ENCODE measurements at regions not wholly inside any gene's neighbourhood (a gene's known extent, or its start where the extent isn't known, plus 50 kb on each side); places are given as distances from the start of the nearest gene placed in this dataset.
A peak's percentile ranks its signal among the peaks of the same experiment; 100 is the strongest.

DNA sequence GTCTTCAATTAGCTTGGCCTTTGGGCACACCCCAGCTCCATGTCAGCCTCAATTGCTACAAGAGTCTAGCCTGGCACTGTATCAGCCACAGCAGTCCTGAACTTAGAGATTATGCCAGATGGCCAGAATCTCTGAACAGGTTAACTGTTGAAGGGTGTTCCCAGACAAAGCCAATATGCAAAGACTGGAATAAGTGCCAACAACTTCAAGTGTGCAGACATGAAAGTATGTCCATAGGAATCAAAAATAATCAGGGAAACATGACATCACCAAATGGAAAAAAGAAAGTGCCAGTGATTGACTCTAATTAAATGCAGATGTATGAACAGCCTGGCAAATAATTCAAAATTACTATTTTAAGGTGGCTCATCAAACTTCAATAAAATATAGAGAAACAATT is 98.5 kb upstream of the DOCK10 start:
- no peak overlapping the region for H3K4me3 Mint-ChIP-seq
- peaks cover 7% of the 10 kb centered on the region for H3K27me3 Mint-ChIP-seq
- peaks cover 1% of the 10 kb centered on the region for H3K36me3 Mint-ChIP-seq
- H3K9me3 Mint-ChIP-seq: peaks cover 0 to 13% (median 11%) of the 10 kb centered on the region in 3 donors
- H3K27ac Mint-ChIP-seq: no peak overlapping the region
- H3K4me1 Mint-ChIP-seq: peaks cover 0 to 2% (median 0%) of the 10 kb centered on the region in 3 donors

DNA sequence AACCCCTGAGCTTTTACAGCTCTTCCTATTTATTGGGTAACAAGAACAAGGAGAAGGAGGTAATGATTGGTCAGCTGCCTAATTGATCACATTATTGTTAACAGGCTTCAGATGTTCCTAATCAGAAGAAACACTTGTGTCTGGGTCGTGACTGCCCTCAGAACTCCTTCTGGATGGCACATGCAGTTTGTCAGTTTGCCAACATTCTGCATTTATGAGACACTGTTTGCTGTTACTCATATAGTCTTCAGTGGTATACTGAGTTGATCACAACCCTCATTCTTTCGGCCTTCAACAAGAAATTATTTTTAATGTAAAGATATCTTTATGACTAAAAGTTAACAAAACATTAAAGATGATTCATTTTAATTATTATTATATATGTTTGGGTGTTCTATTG is 95.7 kb upstream of the DOCK10 start:
- Mint-ChIP-seq H3K9me3 (peaks cover 0 to 13% (median 6%) of the 10 kb centered on the region in 3 donors), H3K27ac (no peak overlapping the region), H3K4me1 (peaks cover 0 to 2% (median 0%) of the 10 kb centered on the region in 3 donors), H3K4me3 (no peak overlapping the region), H3K36me3 (peaks cover 1% of the 10 kb centered on the region), H3K27me3 (peaks cover 7% of the 10 kb centered on the region)

DNA sequence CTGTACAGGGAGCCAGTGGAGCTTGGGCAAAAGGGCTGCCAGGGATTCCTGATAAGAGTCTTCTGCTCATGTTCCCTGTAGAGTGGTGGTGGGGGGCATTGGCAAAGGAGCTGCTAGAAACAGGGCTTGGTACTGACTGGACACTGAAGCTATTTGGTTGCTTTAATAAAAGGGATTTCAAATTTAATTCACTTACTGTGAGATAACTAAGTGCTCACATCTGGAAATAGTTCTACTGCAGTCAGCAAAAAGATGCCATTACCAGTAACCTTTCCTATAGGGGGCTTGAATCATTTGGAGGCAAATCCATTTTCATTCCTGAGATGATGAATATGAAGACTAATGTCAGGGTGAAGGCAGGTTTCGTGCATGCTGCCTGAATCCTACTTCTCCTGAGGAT is 94.3 kb upstream of the DOCK10 start:
- Mint-ChIP-seq H3K27me3 (peaks cover 5% of the 10 kb centered on the region), H3K4me3 (no peak overlapping the region), H3K4me1 (peaks cover 0 to 2% (median 0%) of the 10 kb centered on the region in 3 donors), H3K9me3 (peaks cover 0 to 7% (median 6%) of the 10 kb centered on the region in 3 donors), H3K27ac (no peak overlapping the region), H3K36me3 (peaks cover 1% of the 10 kb centered on the region)

DNA sequence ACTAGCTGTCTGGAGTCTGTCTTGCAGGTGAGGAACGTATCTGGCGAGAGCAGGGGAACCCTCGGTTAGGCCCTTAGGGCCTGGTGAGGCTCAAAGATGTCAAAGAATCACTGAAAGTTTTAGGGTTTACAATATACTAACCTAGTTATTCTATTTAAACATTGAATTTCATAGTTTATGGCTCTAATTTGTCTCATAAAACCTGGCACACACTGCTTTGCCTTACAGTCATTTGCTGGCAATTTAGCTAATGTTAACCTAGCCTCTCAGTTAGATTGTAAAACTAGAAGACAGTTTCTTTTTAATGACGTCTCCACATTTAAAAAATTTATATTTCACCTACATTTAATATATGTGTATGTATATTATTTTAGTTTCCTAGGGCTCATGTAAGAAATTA is 89.6 kb upstream of the DOCK10 start:
- peaks cover 6% of the 10 kb centered on the region for H3K27me3 Mint-ChIP-seq
- H3K4me3 Mint-ChIP-seq: no peak overlapping the region
- H3K4me1 Mint-ChIP-seq: no peaks in the 10 kb centered on the region
- H3K9me3 Mint-ChIP-seq: no peaks in the 10 kb centered on the region
- peaks cover 2% of the 10 kb centered on the region for H3K36me3 Mint-ChIP-seq
- H3K27ac Mint-ChIP-seq: no peak overlapping the region

DNA sequence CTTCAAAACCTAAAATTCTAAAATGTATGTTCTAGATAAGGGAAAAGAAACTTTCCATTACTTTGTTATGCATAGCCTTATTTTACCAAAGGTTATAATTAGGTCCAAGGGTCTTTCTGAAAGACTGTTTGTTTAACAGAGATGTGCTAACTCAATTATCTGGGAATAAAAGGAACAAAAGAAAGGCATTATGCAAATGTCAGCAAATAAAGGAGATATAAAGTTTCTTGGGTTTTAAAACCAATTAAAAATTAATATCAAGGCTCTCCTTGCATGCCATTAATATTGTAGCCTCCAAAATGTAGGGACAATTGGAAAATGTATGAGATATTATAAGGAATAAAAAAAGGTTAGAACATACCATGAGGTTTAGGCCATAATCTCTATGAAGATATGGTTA is 87.8 kb upstream of the DOCK10 start:
- Mint-ChIP-seq H3K27me3 (peaks cover 6% of the 10 kb centered on the region), H3K36me3 (peaks cover 2% of the 10 kb centered on the region), H3K4me3 (no peak overlapping the region), H3K4me1 (no peaks in the 10 kb centered on the region), H3K27ac (no peak overlapping the region), H3K9me3 (peaks cover 0 to 4% (median 2%) of the 10 kb centered on the region in 3 donors)

DNA sequence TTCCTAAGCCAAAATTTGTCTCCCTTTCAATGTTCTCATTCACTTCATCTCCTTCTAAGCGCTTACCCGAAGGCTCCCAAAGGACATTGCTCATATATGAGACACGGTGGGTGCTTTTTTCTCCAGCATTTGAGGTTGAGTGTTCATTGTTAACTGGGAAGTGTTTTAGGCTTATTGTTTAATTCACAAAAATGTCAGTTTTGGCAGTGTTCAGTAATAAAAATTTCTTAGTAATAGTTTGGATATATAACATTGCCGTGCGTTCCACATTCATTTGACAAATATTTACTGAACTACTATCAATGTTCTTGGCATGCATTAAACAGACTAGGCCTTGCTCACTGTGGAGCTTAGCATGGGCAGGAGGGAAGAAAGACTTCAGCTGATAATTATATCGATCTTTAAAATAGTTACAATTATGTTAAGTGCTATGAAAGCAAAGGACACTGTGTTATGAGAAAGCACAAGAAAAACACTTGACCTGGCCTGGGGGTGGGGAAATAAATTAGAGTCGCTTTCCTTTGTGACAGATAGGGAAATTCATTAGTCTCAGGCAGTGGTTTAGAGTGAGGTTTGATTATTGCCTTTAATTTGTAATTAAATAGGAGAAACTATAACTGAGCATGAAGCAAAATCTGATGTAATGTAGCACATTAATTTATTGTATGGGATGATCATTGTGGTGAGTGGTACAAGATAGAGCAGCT is 82.2 kb upstream of the DOCK10 start:
- peaks cover 0 to 2% (median 0%) of the 10 kb centered on the region in 3 donors for H3K4me1 Mint-ChIP-seq
- peaks cover 6% of the 10 kb centered on the region for H3K27me3 Mint-ChIP-seq
- peaks cover 0 to 4% (median 2%) of the 10 kb centered on the region in 3 donors for H3K9me3 Mint-ChIP-seq
- H3K36me3 Mint-ChIP-seq: peaks cover 2% of the 10 kb centered on the region
- H3K4me3 Mint-ChIP-seq: no peak overlapping the region
- H3K27ac Mint-ChIP-seq: no peak overlapping the region

DNA sequence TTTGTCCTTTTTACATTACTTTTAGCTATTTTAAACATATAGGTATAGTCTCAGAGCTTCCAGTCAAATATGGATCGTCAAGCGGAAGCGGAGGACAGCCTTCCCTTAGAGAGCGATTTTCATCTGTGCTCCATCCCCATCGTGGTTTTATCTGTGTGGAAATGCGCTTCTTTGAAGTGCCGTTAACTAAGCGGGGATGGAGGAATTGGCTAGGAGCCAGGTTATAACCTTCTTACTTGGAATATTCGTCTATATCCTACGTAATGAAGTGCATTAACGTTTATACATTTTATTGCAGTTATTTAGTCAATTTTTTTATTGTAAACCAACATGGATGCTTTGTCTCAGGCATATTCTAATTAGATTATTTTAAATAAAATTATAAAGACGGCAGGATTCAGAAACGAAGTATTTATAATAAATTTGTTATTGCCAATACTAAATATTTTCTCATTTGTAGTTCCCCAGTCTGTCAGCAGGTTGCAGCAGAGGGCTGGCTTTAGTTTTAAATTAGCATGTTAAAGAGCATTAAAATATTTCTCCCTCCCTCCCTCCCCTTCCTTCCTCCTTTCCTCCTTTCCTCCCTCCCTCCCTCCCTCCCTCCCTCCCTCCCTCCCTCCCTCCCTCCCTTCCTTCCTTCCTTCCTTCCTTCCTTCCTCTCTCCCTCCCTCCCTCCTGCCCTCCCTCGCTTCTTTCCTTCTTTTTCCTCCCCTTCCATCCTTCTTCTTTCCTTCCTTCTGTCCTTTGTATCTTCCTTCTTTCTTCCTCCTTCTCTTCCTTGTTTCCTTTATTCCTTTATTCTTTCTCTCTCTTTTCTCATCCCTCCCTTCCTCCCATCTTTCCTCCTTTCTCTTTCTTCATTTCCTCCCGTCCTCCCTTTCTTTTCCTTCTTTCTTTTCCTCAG is 80.6 kb upstream of the DOCK10 start:
- no peaks in the 10 kb centered on the region for H3K27me3 Mint-ChIP-seq
- no peak overlapping the region for H3K4me3 Mint-ChIP-seq
- H3K27ac Mint-ChIP-seq: no peak overlapping the region
- H3K9me3 Mint-ChIP-seq: peaks cover 0 to 4% (median 2%) of the 10 kb centered on the region in 3 donors
- H3K4me1 Mint-ChIP-seq: peaks cover 0 to 2% (median 0%) of the 10 kb centered on the region in 3 donors
- H3K36me3 Mint-ChIP-seq: peaks cover 2% of the 10 kb centered on the region

DNA sequence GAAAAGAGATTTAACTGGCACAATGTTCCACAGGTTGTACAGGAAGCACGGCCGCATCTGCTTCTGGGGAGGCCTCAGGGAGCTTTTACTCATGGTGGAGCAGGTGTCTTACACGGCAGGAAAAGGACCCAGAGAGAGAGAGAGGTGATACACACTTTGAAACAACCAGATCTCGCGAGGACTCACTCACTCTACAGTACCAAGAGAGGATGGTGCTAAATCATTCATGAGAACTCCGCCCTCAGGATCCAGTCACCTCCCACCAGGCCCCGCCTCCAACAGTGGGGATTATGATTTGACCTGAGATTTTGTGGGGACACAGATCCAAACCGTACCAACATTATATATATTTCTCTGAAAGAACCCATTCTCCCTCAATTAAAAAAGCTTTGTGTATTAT is 79.7 kb upstream of the DOCK10 start:
- Mint-ChIP-seq H3K9me3 (peaks cover 0 to 4% (median 2%) of the 10 kb centered on the region in 3 donors), H3K4me1 (peaks cover 3 to 5% (median 5%) of the 10 kb centered on the region in 3 donors), H3K27me3 (no peaks in the 10 kb centered on the region), H3K36me3 (no peaks in the 10 kb centered on the region), H3K4me3 (no peak overlapping the region), H3K27ac (no peak overlapping the region)

DNA sequence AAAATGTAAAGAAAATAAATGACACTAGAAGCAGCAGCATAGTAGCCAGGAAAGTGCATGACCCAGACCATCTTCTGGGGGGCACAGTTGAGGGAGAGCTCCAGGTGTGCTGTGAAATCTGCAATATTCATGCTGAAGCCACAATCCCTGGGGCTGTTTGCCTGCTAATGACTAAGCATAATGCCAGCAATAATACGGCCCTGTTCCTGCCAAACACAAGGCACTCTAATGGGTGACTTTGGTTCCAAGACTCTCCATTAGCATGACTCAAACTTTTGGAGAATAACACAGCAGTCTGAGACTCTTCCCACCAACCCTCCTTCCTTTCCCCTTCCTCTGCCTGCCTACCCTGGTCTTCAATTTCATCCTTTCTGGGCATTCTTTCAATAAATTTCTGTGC is 77.9 kb upstream of the DOCK10 start:
- H3K9me3 Mint-ChIP-seq: no peaks in the 10 kb centered on the region
- H3K27me3 Mint-ChIP-seq: no peaks in the 10 kb centered on the region
- no peak overlapping the region for H3K4me3 Mint-ChIP-seq
- H3K27ac Mint-ChIP-seq: peak overlapping the region in 1 of 3 donors; percentile 76
- no peaks in the 10 kb centered on the region for H3K36me3 Mint-ChIP-seq
- peaks cover 8 to 13% (median 13%) of the 10 kb centered on the region in 3 donors for H3K4me1 Mint-ChIP-seq

DNA sequence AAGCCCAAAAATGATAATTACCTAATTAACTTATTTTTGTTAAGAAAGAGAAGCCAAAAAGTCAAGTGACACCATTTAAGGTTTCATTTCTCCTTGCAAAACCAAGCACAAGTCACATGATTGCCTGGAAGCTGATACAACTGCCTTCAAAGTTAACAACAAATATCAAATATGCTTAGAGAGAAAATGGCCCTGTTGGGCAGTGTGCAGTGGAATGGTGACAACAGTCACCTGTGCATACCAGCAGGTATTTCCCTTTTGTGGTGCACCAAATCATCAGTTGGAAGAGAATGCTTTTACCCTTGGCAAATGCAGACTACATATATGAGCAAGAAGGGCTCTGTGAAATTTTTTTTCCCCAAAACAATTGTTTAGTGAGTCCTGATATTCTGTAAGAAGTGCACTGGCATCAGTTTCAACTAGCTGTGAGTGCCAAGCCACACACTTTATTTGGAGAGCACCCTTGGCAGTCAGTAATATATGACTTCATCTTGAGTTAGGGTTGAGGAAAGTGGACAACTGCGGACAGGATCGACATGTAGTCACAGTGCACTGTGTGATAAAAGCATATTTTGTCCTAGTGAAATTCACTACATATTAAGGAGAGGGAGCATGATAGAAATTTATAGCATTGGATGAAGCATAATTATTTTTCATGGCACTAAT is 74.9 kb upstream of the DOCK10 start:
- Mint-ChIP-seq H3K4me1 (peaks cover 13 to 21% (median 21%) of the 10 kb centered on the region in 3 donors), H3K27ac (no peak overlapping the region), H3K4me3 (no peak overlapping the region)

DNA sequence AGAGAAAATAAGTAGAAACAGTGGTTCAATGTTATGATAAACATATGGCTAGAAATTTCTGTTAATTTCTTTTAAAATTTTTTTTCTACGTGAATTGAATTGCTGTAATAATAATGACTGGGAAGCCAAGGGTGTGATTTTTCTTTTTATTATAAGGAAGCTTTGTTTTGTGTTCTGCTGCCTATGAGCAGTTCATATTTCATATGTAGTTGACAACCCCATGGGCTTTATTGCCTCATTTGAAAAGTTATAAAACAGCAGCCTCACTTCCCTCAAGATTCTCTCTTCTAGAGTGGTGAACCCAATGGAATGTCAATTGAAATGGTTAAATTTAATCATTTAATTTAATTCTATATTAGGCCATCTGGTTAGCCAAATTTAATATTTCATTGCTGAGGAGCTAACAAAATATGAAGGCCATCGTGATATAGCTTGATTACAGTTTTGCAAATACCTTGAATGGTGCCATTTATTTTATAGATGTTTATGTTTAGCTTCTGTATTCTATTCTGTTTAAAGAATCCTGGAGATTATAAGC is 72.6 kb upstream of the DOCK10 start:
- Mint-ChIP-seq H3K27ac (no peak overlapping the region), H3K9me3 (no peaks in the 10 kb centered on the region), H3K27me3 (no peaks in the 10 kb centered on the region), H3K4me3 (no peak overlapping the region), H3K4me1 (peaks cover 15 to 23% (median 21%) of the 10 kb centered on the region in 3 donors), H3K36me3 (no peaks in the 10 kb centered on the region)

More for the DNA sequence above, 74.9 kb upstream of the DOCK10 start:
- Mint-ChIP-seq H3K9me3 (no peaks in the 10 kb centered on the region), H3K36me3 (no peaks in the 10 kb centered on the region), H3K27me3 (no peaks in the 10 kb centered on the region)

DNA sequence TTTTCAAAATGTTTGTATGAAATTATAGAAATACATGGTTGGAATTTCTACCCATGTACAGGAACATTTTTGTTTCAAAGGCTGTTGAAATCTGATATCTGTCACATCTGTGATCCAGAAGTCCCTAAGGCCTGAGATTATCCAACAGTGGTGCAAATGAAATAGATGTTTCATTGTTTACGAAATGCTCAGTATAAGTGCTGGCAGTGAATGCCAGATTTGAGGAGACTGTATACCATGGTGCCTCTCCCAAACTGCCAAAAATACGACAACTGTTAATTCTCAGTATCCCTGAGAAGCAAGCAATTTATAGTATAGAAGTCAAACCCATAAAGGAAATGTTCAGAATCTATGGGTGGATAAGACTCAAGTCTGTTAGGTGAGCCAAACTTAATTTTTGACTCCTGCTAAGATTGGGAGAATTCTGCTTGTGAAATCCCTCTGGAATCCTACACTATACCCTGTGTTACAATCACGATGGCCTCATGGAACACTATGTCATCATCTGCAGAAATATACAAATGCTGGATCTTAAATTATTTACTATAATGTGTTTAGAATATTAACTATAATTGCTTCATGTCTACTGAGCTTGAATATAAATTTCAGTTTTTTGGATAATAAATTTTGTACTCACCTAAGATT is 71.2 kb upstream of the DOCK10 start:
- H3K4me3 Mint-ChIP-seq: no peak overlapping the region

DNA sequence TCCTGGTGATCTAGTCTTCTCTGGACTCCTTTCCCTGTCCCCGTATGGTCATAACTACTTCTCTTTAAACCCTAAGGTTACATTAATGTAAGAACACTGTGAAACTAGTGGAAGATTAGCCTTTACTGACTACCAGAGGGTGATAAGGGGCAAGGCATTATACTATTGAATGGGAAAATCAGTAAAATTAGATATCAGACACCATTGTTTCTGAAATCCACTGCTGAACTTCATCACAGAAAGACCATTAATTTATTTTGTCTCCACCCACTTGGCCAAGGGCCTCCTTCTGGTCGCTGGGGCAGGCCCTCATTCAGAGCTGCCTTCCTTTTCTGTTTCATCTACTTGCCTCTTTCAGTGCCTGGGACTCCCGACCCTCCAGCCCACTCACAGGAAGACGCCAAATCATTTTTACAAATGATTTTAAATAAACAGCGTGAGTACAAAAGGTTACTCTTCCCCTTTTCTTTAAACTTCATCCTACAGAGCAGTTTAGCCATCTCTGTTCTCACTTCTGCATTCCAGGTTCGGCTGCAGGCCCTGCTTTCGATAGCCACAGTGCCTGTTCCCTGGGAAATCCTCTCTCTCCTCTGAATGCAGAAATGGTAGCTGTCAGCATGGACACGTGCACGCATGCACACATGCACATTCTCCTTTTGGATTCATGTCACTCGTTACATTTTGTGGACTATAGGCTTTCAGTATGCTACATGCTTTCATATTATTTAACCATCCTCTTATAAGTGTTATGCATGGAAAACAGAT is 70.3 kb upstream of the DOCK10 start:
- Mint-ChIP-seq H3K4me3 (peak overlapping the region in 2 of 4 donors; percentile 43 to 67), H3K4me1 (peaks cover 15 to 23% (median 21%) of the 10 kb centered on the region in 3 donors), H3K27ac (peak overlapping the region in 2 of 3 donors; percentile 54 to 94)

More for the DNA sequence above, 71.2 kb upstream of the DOCK10 start:
- peaks cover 15 to 23% (median 21%) of the 10 kb centered on the region in 3 donors for H3K4me1 Mint-ChIP-seq
- H3K36me3 Mint-ChIP-seq: peaks cover 2% of the 10 kb centered on the region
- no peak overlapping the region for H3K27ac Mint-ChIP-seq
- no peaks in the 10 kb centered on the region for H3K9me3 Mint-ChIP-seq
- no peaks in the 10 kb centered on the region for H3K27me3 Mint-ChIP-seq

DNA sequence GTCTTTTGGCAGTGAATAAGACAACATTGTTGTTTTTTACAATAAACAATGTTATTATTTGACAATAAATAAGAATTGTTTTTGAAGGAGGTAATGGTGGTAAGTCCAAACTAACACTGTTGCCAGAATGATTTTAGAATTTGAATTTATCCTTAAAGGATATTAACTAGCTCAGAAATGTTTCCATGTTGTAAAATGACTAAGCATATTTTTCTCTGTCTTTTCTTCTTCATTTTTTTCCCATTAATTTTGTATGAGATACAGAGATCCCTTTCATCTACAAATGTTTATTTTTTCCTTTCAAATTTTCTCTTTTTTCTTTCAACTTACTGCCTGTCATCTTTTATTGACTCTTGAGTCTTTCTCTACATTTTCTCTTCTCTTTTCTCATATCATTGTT is 66.5 kb upstream of the DOCK10 start:
- Mint-ChIP-seq H3K4me3 (no peak overlapping the region), H3K36me3 (peaks cover 2% of the 10 kb centered on the region), H3K4me1 (peaks cover 7 to 10% (median 9%) of the 10 kb centered on the region in 3 donors), H3K27me3 (no peaks in the 10 kb centered on the region), H3K27ac (no peak overlapping the region), H3K9me3 (no peaks in the 10 kb centered on the region)

More for the DNA sequence above, 70.3 kb upstream of the DOCK10 start:
- no peaks in the 10 kb centered on the region for H3K9me3 Mint-ChIP-seq
- peaks cover 2% of the 10 kb centered on the region for H3K36me3 Mint-ChIP-seq
- H3K27me3 Mint-ChIP-seq: no peaks in the 10 kb centered on the region

Measured in IgD-negative memory B cell (primary cell).